ENCODE measurements at regions not wholly inside any gene's neighbourhood (a gene's known extent, or its start where the extent isn't known, plus 50 kb on each side); places are given as distances from the start of the nearest gene placed in this dataset.

DNA sequence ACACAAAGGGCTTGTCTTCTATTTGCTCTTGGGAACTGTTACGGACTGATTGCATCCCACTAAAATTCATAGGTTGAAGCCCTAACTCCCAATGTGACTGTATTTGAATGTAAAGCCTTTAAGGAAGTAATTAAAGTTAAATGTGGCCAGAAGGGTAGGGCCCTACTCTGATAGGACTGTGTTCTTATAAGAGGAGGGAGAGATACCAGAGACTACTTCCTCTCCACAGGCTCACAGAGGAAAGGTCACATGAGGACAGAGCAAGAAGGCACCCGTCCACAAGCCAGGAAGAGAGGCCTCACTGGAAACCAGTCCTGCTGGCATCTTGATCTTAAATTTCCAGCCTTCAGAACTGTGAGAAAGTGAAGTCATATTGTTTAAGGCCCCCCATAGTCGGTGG, 211.9 kb downstream of the CDH26 start:
- TF ChIP-seq EZH2phosphoT487 (IDR thresholded peaks at IDR 0.05) = no peak
- TF ChIP-seq, protein P1, sequence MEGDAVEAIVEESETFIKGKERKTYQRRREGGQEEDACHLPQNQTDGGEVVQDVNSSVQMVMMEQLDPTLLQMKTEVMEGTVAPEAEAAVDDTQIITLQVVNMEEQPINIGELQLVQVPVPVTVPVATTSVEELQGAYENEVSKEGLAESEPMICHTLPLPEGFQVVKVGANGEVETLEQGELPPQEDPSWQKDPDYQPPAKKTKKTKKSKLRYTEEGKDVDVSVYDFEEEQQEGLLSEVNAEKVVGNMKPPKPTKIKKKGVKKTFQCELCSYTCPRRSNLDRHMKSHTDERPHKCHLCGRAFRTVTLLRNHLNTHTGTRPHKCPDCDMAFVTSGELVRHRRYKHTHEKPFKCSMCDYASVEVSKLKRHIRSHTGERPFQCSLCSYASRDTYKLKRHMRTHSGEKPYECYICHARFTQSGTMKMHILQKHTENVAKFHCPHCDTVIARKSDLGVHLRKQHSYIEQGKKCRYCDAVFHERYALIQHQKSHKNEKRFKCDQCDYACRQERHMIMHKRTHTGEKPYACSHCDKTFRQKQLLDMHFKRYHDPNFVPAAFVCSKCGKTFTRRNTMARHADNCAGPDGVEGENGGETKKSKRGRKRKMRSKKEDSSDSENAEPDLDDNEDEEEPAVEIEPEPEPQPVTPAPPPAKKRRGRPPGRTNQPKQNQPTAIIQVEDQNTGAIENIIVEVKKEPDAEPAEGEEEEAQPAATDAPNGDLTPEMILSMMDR (IDR thresholded peaks at IDR 0.05) = no peak
